Neural crest cell (in vitro differentiated cells): ENCODE measurements at regions not wholly inside any gene's neighbourhood (a gene's known extent, or its start where the extent isn't known, plus 50 kb on each side); places are given as distances from the start of the nearest gene placed in this dataset.

ENCODE experiments used
- DNase-seq: peaks from one replicate; pipeline ENCODE4 v3.0.0; 2021; ENCODE audit warnings: low read depth, mixed read lengths, low spot score
- H3K27ac Mint-ChIP-seq: one replicate; pipeline ENCODE4 v1.8.0; 2021; ENCODE audit warnings: mild to moderate bottlenecking, mixed read lengths; ENCODE audit not compliant: unreplicated experiment
- H3K27me3 Mint-ChIP-seq: 2 replicates; pipeline ENCODE4 v1.8.0; 2021; ENCODE audit warnings: low read depth, mild to moderate bottlenecking, mixed read lengths
- H3K36me3 Mint-ChIP-seq: 2 replicates; pipeline ENCODE4 v1.8.0; 2021; ENCODE audit warnings: low read depth, mild to moderate bottlenecking, mixed read lengths
- H3K4me1 Mint-ChIP-seq: 2 replicates; pipeline ENCODE4 v1.8.0; 2021; ENCODE audit warnings: mixed read lengths
- H3K4me3 Mint-ChIP-seq: one replicate; pipeline ENCODE4 v1.8.0; 2021; ENCODE audit warnings: mild to moderate bottlenecking, mixed read lengths
- H3K9me3 Mint-ChIP-seq: 2 replicates; pipeline ENCODE4 v1.8.0; 2021; ENCODE audit warnings: mixed read lengths
- CTCF ChIP-seq: fragments of 200-600 bp; sonication (generic); conservative IDR thresholded peaks from 2 replicates; pipeline ENCODE4 v1.5.0; 2021; ENCODE audit warnings: antibody characterized with exemption, mild to moderate bottlenecking

GRCh38 chr3:153835540-153835939 is 285.6 kb upstream of the ARHGEF26 start:
- no peak for DNase-seq
- Mint-ChIP-seq H3K4me1 (no peaks in the 10 kb centered on the region), H3K36me3 (no peaks in the 10 kb centered on the region), H3K27ac (no peak overlapping the region), H3K27me3 (no peaks in the 10 kb centered on the region), H3K9me3 (peaks cover 6% of the 10 kb centered on the region), H3K4me3 (no peak overlapping the region)
- TF ChIP-seq CTCF, result no peak

GRCh38 chr3:153840487-153840886 is 280.7 kb upstream of the ARHGEF26 start:
- Mint-ChIP-seq H3K27ac (no peak overlapping the region), H3K9me3 (no peaks in the 10 kb centered on the region), H3K4me1 (no peaks in the 10 kb centered on the region), H3K4me3 (no peak overlapping the region), H3K27me3 (no peaks in the 10 kb centered on the region), H3K36me3 (no peaks in the 10 kb centered on the region)
- TF ChIP-seq CTCF, result no peak
- DNase-seq, result no peak

DNA sequence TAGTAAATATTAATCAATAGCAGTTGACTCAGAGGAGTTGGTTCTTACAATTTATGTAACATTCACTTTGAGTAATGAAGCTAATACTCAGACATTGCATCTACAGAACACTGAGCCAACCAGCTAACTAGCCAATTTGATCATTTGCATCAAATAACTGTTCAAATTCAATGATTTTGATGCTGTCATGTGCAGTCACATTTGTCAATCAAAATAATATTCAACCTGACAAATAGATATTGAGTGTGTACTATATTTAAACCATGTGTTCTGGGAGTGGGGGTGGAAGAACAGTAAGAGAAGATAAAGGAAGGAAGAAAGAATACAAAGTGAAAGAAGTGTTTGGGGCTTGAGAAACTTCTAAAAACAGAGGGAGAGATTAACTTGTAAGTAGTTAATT is 277.2 kb upstream of the ARHGEF26 start:
- Mint-ChIP-seq H3K4me3 (no peak overlapping the region), H3K27ac (no peak overlapping the region), H3K4me1 (peaks cover 7% of the 10 kb centered on the region), H3K27me3 (no peaks in the 10 kb centered on the region), H3K9me3 (no peaks in the 10 kb centered on the region), H3K36me3 (no peaks in the 10 kb centered on the region)
- TF ChIP-seq CTCF, result no peak
- DNase-seq, result no peak

DNA sequence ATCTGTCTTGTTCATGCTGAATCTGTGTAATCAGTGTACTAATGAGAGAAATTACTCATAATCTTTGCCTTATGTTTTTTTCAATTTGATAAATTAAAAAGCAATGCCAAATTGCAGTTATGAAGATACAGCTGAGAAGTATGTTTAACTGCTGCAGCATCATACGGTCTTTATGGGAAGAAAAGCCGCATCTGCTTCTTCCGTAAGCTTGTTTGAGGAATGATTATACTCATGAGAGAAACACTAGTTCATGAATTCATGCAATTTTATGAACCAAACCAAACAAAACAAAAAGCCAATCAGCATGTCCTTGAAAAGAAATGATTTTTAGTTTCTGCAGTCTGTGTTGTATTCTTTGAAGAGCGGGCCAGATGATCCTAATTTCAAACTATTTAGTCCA is 275.9 kb upstream of the ARHGEF26 start:
- no peaks in the 10 kb centered on the region for H3K27me3 Mint-ChIP-seq
- no peak for DNase-seq
- H3K9me3 Mint-ChIP-seq, result no peaks in the 10 kb centered on the region
- H3K27ac Mint-ChIP-seq, result no peak overlapping the region
- H3K4me1 Mint-ChIP-seq, result peaks cover 7% of the 10 kb centered on the region
- H3K36me3 Mint-ChIP-seq, result no peaks in the 10 kb centered on the region
- TF ChIP-seq CTCF, result no peak
- H3K4me3 Mint-ChIP-seq, result no peak overlapping the region

- peak; percentile 18 for DNase-seq
- Mint-ChIP-seq H3K4me3 (no peak overlapping the region), H3K4me1 (peaks cover 7% of the 10 kb centered on the region), H3K36me3 (no peaks in the 10 kb centered on the region), H3K27me3 (no peaks in the 10 kb centered on the region), H3K27ac (peak overlapping the region; percentile 74), H3K9me3 (no peaks in the 10 kb centered on the region)
- TF ChIP-seq CTCF, result no peak
Measured at GRCh38 chr3:153848702-153849101, 272.5 kb upstream of the ARHGEF26 start.

GRCh38 chr3:153852355-153852754 is 268.8 kb upstream of the ARHGEF26 start:
- no peak overlapping the region for H3K27ac Mint-ChIP-seq

More at GRCh38 chr3:153852355-153852754, 268.8 kb upstream of the ARHGEF26 start:
- TF ChIP-seq CTCF, result no peak
- no peak for DNase-seq
- Mint-ChIP-seq H3K4me1 (peaks cover 21% of the 10 kb centered on the region), H3K4me3 (no peak overlapping the region), H3K27me3 (no peaks in the 10 kb centered on the region), H3K36me3 (no peaks in the 10 kb centered on the region), H3K9me3 (no peaks in the 10 kb centered on the region)
